ENCODE measurements at regions not wholly inside any gene's neighbourhood (a gene's known extent, or its start where the extent isn't known, plus 50 kb on each side); places are given as distances from the start of the nearest gene placed in this dataset.
"Not testable (repeated sequence)": the region's sequence is repeated elsewhere in the genome, so short reads cannot be mapped to it uniquely, and the experiment has no call there.

DNA sequence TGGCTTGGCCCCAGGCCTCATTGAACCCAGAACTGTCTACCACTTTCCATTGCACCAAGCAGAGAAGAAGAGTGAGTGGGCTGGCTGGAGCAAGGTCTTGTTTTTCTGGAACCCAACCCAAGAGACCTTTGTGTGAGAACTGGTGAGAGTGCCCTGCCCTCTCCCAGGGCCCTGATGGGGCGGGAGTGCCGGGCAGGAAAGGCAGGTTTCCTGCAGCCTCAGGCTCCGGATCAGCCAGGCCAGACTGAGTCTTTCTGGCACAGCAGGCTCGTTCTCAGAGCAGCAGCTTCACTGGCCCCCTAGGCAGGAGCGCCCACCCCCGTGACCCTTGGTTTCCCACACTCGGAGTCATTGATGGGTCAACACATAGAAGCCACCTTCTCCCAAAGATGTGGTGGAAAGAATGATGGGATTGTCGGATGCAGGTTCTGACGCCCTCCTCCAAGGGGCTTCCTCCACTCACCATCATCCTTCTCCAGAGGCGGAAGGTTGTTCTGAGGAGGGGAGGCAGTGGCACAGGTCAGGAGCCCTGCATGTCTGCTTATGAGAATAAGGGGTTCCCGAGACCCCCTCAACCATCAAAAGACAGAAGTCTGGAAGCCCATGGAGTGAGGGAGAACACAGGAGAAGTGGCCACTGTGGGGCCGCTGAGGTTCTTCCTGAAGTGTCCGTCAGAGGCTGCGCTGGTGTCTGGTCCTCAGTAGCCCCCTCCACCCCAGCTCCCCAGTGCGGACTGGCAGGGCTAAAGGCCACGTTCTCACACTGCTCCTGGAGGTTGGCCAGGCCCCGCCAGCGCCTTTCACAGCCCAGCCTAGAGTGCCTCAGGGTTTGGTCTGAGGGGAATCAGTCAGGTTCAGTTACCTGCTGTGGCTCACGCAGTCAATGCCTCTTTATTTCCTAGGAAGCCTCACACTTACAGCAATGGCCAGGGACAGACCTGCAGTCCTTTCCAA is 62.8 kb upstream of the LAPTM4A start:
- in situ Hi-C loops (cut with HindIII; ENCODE audit: low pct_unique_long_range_greater_than_20kb, low sequenced_read_pairs), result no loop called here
- DNase-seq (ENCODE audit: low read depth), result no peak

DNA sequence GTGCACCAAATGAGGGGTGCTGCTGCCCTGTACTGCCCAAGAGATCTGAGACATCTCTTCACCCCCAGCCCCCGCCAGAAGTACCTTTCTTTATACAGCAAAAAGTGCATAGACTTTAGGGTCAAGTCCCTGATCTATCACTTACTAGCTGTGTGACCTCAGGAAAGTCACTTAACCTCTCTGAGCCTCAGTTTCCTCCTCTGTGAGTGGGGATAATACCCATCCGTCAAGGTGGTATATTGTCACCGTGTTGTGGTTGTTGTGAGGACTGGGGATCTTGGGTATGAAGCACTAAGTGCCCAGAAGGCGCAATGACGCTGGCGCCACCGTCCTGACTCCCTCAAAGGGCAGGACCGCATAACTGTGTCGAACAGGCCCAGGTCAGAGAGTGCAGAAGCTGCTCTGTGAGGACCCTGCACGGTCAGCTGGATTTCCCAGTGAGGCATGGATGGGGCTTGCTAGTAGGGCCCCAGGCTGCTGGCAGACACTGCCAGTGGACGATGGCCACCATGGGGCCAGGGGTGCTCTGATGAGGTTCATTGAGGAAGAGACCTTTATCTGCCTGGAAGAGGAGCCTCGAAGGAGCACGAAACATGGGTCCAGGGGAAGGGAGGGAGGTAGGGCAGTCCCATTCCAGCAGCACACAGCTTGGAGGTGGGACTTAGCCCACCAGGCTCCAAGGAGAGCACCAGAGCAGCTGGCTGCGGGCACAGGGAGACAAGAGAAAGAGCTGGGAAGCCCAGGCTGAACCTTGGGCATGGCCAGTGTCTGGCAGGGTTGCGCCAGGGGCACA is 61.8 kb upstream of the LAPTM4A start:
- in situ Hi-C loops (cut with HindIII; ENCODE audit: low pct_unique_long_range_greater_than_20kb, low sequenced_read_pairs), result no loop called here
- no peak for DNase-seq (ENCODE audit: low read depth)

DNA sequence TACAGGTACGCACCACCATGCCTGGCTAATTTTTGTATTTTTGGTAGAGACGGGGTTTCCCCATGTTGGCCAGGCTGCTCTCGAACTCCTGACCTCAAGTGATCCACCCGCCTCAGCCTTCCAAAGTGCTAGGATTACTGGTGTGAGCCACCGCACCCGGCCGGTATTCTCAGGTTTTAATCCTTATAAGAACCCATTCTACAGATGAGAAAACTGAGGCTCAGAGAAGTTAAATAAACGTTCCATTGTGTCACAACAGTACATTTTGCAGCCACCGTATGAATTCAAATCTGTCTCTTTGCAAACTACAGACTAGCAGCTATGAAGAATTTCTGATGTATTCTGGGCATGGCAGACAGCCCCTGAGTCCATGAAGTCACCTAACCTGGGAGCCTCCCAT is 60.9 kb upstream of the LAPTM4A start:
- in situ Hi-C loops (cut with HindIII; ENCODE audit: low pct_unique_long_range_greater_than_20kb, low sequenced_read_pairs); DNase-seq (ENCODE audit: low read depth): not testable (repeated sequence)

DNA sequence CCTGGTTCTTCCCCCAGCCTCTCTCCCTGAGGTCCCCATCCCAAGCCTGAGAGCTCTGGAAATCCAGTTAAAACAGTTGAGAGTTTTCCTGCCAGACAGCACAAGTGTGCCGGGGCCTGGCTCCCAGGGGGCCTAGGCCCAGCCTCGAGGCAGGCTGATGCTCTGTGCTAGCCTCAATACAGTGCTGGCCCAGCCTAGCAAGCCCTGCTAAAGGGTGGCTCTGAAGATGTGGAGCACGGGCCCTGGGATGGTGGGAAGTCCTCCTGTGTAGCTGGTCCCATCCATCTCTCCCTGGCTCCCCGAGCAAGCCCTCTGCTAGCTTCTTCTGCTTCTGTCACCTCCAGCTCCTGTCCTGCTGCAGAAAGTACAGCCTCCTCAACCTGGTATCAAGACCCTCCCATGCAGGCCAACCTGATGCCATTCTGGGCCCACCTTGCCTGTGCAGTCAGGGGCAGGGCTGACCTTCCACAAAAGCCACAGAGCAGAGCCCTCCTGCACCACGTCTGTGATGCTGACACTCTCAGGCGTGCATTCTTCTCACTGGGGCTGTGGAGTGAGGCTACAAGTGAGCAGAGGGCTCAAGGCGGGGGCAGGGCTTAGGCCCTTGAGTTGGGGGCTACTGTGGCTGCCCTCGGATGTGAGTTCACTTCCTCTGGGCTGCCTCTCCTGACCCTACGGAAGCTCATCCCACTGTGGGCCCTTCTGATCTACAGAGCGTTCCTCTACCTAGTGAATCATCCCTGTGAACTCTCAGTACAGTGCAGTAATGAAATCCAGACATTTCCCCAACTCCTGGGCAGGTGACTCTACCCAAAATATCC is 60.1 kb upstream of the LAPTM4A start:
- in situ Hi-C loops (cut with HindIII; ENCODE audit: low pct_unique_long_range_greater_than_20kb, low sequenced_read_pairs), result no loop called here
- no peak for DNase-seq (ENCODE audit: low read depth)

DNA sequence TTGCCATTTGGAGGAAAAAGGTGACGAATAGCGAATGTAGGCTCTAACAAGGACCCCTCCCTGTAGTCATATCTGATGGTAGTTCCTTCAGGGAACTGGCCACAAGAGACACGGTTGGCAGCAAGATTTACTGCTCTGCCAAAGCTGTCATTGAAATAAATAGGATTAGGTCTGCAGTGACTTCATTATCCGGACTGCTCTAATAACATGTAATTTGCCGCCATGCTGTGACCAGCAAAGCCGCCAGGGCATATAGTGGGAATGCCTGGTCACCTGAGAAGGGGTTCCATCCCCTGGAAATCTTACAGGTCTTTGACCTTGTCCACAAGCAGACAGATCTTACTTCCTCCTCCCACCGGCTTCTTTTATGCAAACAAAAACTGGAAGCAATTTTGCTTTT is 59.4 kb upstream of the LAPTM4A start:
- no peak for DNase-seq (ENCODE audit: low read depth)
- in situ Hi-C loops (cut with HindIII; ENCODE audit: low pct_unique_long_range_greater_than_20kb, low sequenced_read_pairs), result no loop called here

DNA sequence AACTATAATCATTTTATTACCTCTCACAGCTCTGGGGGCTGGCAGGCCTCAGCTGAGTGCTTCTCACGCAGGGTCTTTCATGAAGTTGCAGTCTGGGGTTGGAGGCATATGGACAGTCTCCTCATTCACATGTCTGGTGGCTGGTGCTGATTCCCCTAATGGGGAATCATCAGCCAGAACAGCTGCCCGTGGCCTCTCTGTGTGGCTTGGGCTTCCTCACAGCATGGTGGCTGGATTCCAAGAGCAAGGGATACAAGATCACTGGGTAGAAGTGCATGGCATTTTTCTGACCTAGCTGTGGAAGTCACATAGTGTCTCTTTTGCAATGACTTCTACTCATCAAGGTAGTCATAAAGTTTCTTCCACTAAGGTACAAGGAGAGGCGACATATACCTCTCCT is 59.0 kb upstream of the LAPTM4A start:
- in situ Hi-C loops (cut with HindIII; ENCODE audit: low pct_unique_long_range_greater_than_20kb, low sequenced_read_pairs), result no loop called here
- no peak for DNase-seq (ENCODE audit: low read depth)

DNA sequence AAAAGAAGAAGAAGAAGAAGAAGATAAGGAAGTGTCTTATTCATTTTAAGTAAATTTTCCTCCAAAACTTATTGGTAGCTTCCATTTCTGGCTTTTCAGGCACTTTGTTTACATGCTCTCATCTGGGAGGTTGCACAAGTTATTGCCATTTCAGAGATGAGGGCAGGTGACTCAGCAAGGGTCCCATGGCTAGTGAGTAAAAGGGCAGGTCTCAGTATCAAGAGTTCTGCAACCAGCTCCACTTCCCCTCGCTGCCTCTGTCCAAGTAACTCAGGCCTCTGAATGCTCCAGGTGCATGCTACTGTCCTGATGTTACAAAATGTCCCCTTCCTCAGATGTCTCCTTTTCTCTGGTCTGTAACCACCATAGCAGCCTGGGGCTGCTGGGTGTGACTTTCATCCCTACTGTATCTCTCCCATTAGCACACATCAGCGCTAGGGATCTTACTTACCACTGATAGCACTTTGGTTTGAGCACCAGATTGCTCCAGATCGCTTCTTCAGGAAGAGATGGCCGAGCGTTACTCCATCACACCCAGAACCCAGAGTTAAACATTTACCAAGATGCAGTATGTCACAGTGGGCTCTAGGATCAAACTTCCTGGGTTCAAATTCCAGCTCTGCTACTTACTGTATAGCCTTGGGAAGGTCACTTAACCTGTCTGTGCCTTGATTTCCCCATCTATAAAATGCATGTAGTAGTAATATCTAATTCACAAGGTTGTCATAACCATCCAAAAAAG is 57.4 kb upstream of the LAPTM4A start:
- in situ Hi-C loops (cut with HindIII; ENCODE audit: low pct_unique_long_range_greater_than_20kb, low sequenced_read_pairs), result no loop called here
- DNase-seq (ENCODE audit: low read depth), result peak; percentile 14

DNA sequence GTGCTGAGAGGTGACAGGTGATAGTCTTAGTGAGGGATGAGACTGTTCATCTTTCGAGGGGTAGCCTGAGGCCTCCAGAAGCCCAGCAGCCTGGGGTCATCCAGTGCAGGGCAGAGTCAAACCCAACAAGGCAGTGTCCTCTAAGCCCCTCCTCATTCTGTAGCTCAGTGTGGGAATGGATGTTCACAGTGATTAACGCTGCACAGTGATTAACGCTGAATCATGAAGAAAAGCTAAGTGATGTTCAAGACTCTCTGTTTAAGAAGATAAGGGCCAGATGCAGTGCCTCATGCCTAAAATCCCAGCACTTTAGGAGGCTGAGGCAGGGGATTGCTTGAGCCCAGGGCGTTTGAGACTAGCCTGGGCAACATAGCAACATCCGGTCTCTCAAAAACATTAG is 56.3 kb upstream of the LAPTM4A start:
- in situ Hi-C loops (cut with HindIII; ENCODE audit: low pct_unique_long_range_greater_than_20kb, low sequenced_read_pairs), result no loop called here
- DNase-seq (ENCODE audit: low read depth), result no peak

DNA sequence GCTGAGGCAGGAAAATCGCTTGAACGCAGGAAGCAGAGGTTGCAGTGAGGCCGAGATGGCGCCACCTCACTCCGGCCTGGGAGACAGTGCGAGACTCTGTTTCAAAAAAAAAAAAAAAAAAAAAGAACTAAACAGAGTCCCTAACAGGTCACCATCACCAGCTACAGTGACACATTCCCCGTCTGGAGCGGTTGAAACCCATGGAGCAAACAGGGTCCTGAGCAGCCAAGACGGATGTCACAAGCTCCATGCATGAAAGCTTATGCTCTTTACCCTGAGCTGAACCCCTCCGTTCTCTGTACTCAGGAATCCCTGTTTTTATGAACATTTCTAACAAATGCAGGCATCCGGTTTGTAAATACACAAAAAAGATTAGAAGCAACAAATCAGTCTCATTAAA is 55.9 kb upstream of the LAPTM4A start:
- no peak for DNase-seq (ENCODE audit: low read depth)
- in situ Hi-C loops (cut with HindIII; ENCODE audit: low pct_unique_long_range_greater_than_20kb, low sequenced_read_pairs), result no loop called here

DNA sequence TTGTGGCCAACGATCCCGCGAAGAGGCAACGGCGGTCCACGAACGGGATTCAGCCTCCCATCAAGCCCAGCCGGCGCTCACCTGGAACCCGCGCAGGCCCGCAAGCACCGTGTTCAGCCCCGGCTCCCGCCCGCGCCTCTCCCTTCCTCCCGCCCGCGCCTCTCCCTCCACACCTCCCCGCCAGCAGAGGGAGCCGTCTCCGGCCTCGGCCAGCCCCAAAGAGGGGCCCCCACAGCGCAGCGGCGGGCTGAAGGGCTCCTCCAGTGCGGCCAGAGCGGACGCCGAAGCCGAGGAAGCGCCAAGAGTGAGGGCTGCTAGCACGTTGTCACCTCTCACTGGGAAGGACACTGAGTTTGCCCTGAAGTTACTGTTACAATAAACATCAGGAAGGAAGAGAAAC is 55.3 kb upstream of the LAPTM4A start:
- in situ Hi-C loops (cut with HindIII; ENCODE audit: low pct_unique_long_range_greater_than_20kb, low sequenced_read_pairs), result no loop called here
- peak; percentile 63 for DNase-seq (ENCODE audit: low read depth)

DNA sequence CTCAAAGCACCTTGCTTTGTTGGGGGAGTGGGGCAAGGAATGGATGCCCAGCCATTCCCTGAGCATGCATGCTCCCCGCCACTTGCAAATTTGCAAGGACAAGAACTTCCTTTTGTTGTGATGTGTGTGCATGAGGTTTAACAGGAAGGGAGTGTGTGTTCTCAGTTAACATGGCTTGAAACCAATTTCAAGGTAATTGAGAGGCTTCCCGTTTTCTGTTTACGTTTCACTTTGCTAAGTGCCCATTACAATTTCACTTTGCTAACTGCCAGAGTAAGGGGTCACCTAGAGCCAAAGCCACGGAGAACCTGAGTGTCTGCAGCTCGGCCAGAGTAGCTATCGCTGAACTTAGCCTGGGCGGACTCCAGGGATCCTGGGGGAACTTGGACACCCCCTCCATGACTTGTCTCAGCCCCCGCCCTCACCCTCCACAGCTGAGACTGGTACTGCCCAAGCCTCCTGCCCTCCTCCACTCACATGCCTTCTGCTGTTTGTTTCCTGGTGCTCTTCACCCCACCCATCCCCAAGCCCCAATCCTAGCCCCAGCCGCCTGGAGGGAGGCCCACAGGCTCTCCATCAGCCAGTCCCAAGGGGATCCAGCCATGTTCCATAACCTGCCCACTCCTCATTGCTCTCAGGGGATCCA is 53.6 kb upstream of the LAPTM4A start:
- in situ Hi-C loops (cut with HindIII; ENCODE audit: low pct_unique_long_range_greater_than_20kb, low sequenced_read_pairs), result no loop called here
- DNase-seq (ENCODE audit: low read depth), result no peak

DNA sequence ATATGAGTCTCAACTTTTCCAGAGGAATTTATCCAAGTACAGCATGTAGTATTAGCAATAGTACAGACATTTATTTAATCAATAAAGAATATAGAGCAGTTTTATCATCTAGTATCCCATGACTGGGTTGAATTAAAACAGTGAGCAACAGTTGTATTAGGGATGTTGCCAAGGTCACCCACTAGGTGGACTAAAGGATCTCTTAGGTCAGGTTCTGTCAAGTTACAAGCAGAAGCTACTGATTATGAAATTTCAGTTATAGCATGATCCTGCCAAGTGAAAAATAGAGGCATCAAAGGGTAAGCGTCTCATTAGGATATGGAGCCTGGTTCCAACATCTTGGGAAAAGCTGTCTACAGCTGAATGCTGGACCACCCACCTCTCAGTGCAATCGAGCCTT is 52.1 kb upstream of the LAPTM4A start:
- in situ Hi-C loops (cut with HindIII; ENCODE audit: low pct_unique_long_range_greater_than_20kb, low sequenced_read_pairs), result no loop called here
- peak; percentile 12 for DNase-seq (ENCODE audit: low read depth)
